Epithelial cell of proximal tubule (primary cell): ENCODE measurements at regions not wholly inside any gene's neighbourhood (a gene's known extent, or its start where the extent isn't known, plus 50 kb on each side); places are given as distances from the start of the nearest gene placed in this dataset.
A peak's percentile ranks its signal among the peaks of the same experiment; 100 is the strongest.

Experiments used
- DNase-seq: peaks from one replicate; pipeline ENCODE4 v3.0.0-alpha.2; 2011; ENCODE audit warnings: low read depth
- H3K4me3 ChIP-seq: 2 replicates; pipeline ENCODE4 v1.5.1; 2011; ENCODE audit warnings: low read depth, mild to moderate bottlenecking, low read length
- CTCF ChIP-seq: conservative IDR thresholded peaks from 2 replicates; pipeline ENCODE4 v1.5.1; 2012; ENCODE audit warnings: low read depth, mild to moderate bottlenecking, low read length

- H3K4me3 ChIP-seq = no peak overlapping the region
- no peak for DNase-seq
- TF ChIP-seq CTCF = no peak
Measured at GRCh38 chr11:69907611-69908010, 88.4 kb upstream of the FGF3 start.

DNA sequence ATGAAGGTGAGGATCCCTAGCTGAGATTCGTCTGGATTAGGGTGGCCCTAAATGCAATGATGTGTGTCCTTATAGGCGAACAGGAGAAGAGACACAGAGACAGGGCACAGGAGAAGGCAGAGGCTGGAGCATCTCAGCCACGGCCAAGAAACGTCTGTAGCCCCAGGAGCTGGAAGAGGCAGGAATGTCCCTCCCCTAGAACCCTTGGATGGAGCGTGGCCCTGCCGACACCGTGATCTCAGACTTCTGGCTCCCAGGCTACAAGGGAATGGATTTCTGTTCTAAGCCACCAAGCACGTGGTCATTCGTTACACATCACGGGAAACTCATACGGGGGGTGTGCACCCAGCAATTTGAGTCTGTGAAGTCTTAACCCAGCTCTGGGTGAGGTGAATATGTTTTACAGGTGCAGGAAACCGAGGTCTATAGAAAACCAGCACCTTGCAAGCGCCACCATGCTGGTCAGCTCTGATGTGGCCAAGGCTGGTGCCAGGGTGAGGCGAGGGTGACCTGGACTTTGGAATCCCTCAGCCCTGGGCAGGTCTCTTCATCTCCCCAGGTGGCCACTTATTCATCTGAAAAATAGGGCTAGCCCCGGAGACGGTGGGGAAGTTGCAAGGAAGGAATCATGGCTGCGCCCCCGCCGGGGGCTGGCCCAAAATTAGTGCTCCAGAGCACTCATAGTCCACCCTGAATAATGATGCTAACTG, 89.5 kb upstream of the FGF3 start:
- no peak for TF ChIP-seq CTCF
- DNase-seq = no peak
- no peak overlapping the region for H3K4me3 ChIP-seq

DNA sequence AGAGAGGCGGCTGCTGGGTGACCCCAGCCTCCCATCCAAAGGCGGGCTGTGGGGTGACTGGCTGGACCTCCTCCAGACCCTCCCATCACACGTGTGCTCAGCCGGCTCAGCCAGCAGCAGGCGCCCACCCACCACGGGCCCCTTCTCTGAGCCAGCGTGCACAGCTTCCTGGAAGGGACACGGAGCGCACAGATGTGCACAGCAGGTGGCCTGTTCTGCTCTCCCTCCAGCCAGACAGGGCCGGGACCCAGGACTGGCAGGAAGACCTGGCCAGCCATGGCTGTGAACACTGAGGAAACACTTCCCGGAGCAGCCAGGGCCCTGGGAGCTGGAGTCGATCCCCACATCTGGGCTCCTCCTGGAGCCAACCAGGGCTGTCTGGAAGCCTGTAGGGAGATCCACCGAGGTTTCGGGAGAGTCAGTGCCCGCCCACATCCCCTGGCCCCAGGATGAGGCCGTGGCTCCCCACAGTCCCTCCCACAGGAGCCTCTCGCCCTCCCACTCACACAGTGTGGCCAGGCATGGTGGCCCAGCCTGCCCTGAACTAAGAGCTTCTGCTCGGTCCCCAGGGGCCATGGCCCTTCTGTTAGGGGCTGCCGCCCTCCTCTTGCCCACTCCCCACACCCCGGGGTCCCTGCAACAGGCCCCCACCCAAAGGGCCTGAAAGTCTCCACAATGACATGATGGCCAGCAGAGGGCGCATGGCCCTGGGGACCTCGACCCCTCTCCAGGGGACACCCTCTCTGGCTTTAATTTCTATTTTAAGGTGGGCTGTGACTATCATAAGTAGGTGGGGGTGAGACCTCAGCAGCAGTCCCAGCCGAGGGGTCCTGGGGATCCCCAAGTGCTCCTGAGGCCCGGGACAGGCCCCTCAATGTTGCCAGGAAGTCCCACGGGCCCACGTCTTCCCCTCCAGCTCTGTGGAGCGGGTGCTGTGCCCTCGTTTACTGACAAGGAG, 90.6 kb upstream of the FGF3 start:
- no peak overlapping the region for H3K4me3 ChIP-seq
- DNase-seq = no peak
- peak; percentile 69 for TF ChIP-seq CTCF

GRCh38 chr11:69910519-69911309, 91.5 kb upstream of the FGF3 start:
- no peak overlapping the region for H3K4me3 ChIP-seq
- no peak for DNase-seq
- TF ChIP-seq CTCF = no peak

GRCh38 chr11:69911310-69912160, 92.3 kb upstream of the FGF3 start:
- TF ChIP-seq CTCF = no peak
- DNase-seq = no peak
- H3K4me3 ChIP-seq = no peak overlapping the region

DNA sequence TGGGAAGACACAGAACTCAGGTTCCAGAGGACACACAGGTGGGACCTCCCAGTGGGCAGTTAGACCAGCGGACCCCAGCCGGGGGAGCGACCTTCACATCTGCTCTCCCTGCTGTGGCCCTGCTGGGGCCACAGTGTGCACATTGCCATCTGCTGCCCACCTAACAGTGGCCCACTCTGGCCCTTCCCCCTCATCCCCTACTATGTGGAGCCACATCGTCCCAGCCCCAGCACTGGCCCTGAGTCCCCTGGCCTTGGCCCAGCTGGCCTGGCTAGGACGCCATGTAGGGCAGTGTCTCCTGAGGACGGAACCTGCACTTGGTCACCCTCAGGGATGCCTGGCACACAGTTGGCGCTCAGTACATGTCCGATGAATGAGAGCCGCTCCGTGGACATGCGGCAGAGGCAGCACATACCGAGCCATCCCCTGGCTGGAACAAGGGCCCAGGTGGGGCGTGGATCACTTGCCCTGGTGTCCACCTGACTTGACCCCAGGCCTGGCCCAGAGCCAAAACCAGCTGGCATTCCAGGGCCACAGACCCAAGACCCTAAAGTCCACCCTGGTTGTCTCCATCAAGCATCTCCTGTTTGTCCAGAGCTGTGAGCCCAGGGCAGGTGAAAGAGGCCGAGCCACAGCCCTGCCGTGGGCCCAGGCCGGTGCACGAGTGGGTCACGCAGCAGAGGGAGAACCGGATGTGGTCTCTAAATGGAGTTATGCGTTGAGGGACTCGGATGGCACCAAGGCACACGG, 93.1 kb upstream of the FGF3 start:
- TF ChIP-seq CTCF = no peak
- no peak for DNase-seq
- H3K4me3 ChIP-seq = no peak overlapping the region
